H1 (cell line): ENCODE measurements at regions not wholly inside any gene's neighbourhood (a gene's known extent, or its start where the extent isn't known, plus 50 kb on each side); places are given as distances from the start of the nearest gene placed in this dataset.

ENCODE experiments used
- CTCF ChIA-PET: fragments of 300-600 bp; sonication (Branson Sonifier 250); formaldehyde crosslinking; loops from one replicate; lab custom pipeline; 2021; ENCODE audit not compliant: partially characterized antibody; lab: Charles Lee
- POLR2A ChIA-PET: fragments of 300-600 bp; sonication (Branson Sonifier 250); formaldehyde crosslinking; loops from one replicate; lab custom pipeline; 2021; ENCODE audit warnings: inconsistent platforms; ENCODE audit not compliant: partially characterized antibody; lab: Charles Lee
- DNase-seq, 2 experiments: peaks; one replicate each; pipeline versions ENCODE4 v3.0.0 to v3.0.0-alpha.2; 2010 to 2022; ENCODE audit warnings: low spot score in 2 of 2, low read depth in 1 of 2, mixed read lengths in 1 of 2
- FAIRE-seq: peaks from 2 replicates; lab custom pipeline; 2011; peaks lifted over from hg19 to GRCh38; lab: Jason Lieb, UNC
- H2AFZ ChIP-seq: 2 replicates; pipeline ENCODE4 v1.8.1; 2012; ENCODE audit warnings: low read length, inconsistent platforms
- H2AK5ac ChIP-seq: 2 replicates; pipeline ENCODE4 v1.6.1; 2013; ENCODE audit warnings: low read depth, low read length
- H2BK120ac ChIP-seq: replicated peaks from 2 replicates; pipeline ENCODE3; 2013; ENCODE audit warnings: low read depth, low read length, inconsistent platforms
- H2BK12ac ChIP-seq: 2 replicates; pipeline ENCODE4 v1.6.1; 2013; ENCODE audit warnings: low read depth, low read length
- H2BK15ac ChIP-seq: 2 replicates; pipeline ENCODE4 v1.6.1; 2013; ENCODE audit warnings: low read length
- H2BK20ac ChIP-seq: 2 replicates; pipeline ENCODE4 v1.6.1; 2013; ENCODE audit warnings: low read length
- H2BK5ac ChIP-seq: 2 replicates; pipeline ENCODE4 v1.6.1; 2013; ENCODE audit warnings: low read depth, low read length
- H3K14ac ChIP-seq: 2 replicates; pipeline ENCODE4 v1.6.1; 2013; ENCODE audit warnings: inconsistent platforms; ENCODE audit not compliant: insufficient read length
- H3K18ac ChIP-seq: 2 replicates; pipeline ENCODE4 v1.6.1; 2013; ENCODE audit warnings: low read length; ENCODE audit errors: extremely low read depth
- H3K23ac ChIP-seq: 2 replicates; pipeline ENCODE4 v1.6.1; 2013; ENCODE audit warnings: inconsistent platforms; ENCODE audit not compliant: insufficient read length
- H3K23me2 ChIP-seq: 2 replicates; pipeline ENCODE4 v1.6.1; 2013; ENCODE audit warnings: low read depth, low read length
- H3K27ac ChIP-seq: 2 replicates; pipeline ENCODE4 v1.6.1; 2011; ENCODE audit warnings: low read depth, low read length, inconsistent platforms
- H3K27me3 ChIP-seq, 4 experiments: replicated peaks in 1 of 4; 1 replicate in 1 of 4; 2 replicates in 3 of 4; pipeline versions ENCODE4 v1.6.1 to v1.8.1; 2011 to 2013; ENCODE audit warnings: low read length in 3 of 4, mild to moderate bottlenecking in 3 of 4, inconsistent platforms in 2 of 4, mixed read lengths in 2 of 4, moderate library complexity in 1 of 4; ENCODE audit not compliant: control insufficient read depth in 3 of 4, insufficient read depth in 3 of 4; ENCODE audit errors: extremely low read depth in 1 of 4
- H3K36me3 ChIP-seq, 4 experiments: 2 replicates each; pipeline versions ENCODE4 v1.6.1 to v1.8.1; 2011 to 2013; ENCODE audit warnings: mild to moderate bottlenecking in 4 of 4, low read length in 3 of 4, moderate library complexity in 2 of 4, control low read depth in 1 of 4, inconsistent platforms in 1 of 4; ENCODE audit not compliant: insufficient read depth in 4 of 4, control insufficient read depth in 2 of 4
- H3K4ac ChIP-seq: replicated peaks from 2 replicates; pipeline ENCODE3; 2013; ENCODE audit warnings: low read length, low read depth, mixed read lengths, inconsistent platforms; ENCODE audit not compliant: insufficient read length
- H3K4me1 ChIP-seq, 4 experiments: replicated peaks in 1 of 4; 1 replicate in 1 of 4; 2 replicates in 3 of 4; pipeline versions ENCODE4 v1.6.1 to v1.8.1; 2011 to 2013; ENCODE audit warnings: low read length in 3 of 4, inconsistent platforms in 2 of 4, mixed read lengths in 1 of 4; ENCODE audit not compliant: insufficient read depth in 4 of 4, control insufficient read depth in 3 of 4
- H3K4me2 ChIP-seq, 2 experiments: 2 replicates each; pipeline versions ENCODE4 v1.6.1 to v1.8.1; 2011 to 2013; ENCODE audit warnings: low read depth in 2 of 2, low read length in 2 of 2, control low read depth in 1 of 2, inconsistent platforms in 1 of 2, mild to moderate bottlenecking in 1 of 2; ENCODE audit not compliant: insufficient read depth in 1 of 2
- H3K4me3 ChIP-seq, 4 experiments: fragments of 200-600, 300-600 bp in 1 of 4; sonication (generic), shearing (Covaris generic), sonication (Bioruptor Twin) in 1 of 4; 2 replicates each; pipeline versions ENCODE4 v1.5.1 to v1.8.1; 2011 to 2016; ENCODE audit warnings: low read length in 4 of 4, low read depth in 3 of 4, control low read depth in 2 of 4, inconsistent platforms in 2 of 4, mild to moderate bottlenecking in 2 of 4, mixed read lengths in 1 of 4, moderate library complexity in 1 of 4; ENCODE audit not compliant: insufficient read depth in 2 of 4; ENCODE audit errors: extremely low read depth in 1 of 4
- H3K56ac ChIP-seq: replicated peaks from 2 replicates; pipeline ENCODE3; 2013; ENCODE audit warnings: low read depth, mild to moderate bottlenecking, mixed read lengths, low read length, inconsistent platforms; ENCODE audit not compliant: insufficient read length
- H3K79me1 ChIP-seq: 2 replicates; pipeline ENCODE4 v1.6.1; 2013; ENCODE audit warnings: low read depth, low read length, control low read depth
- H3K79me2 ChIP-seq, 2 experiments: 2 replicates each; pipeline versions ENCODE4 v1.6.1 to v1.8.1; 2012 to 2013; ENCODE audit warnings: low read length in 2 of 2, mild to moderate bottlenecking in 2 of 2, inconsistent platforms in 1 of 2; ENCODE audit not compliant: insufficient read depth in 2 of 2, control insufficient read depth in 1 of 2
- H3K9ac ChIP-seq, 4 experiments: replicated peaks in 1 of 4; 1 replicate in 1 of 4; 2 replicates in 3 of 4; pipeline versions ENCODE4 v1.6.1 to v1.8.1; 2011 to 2013; ENCODE audit warnings: low read depth in 3 of 4, low read length in 3 of 4, control low read depth in 2 of 4, mild to moderate bottlenecking in 2 of 4, moderate library complexity in 2 of 4, inconsistent platforms in 1 of 4; ENCODE audit errors: extremely low read depth in 1 of 4
- H3K9me3 ChIP-seq, 2 experiments: 2 replicates each; pipeline versions ENCODE4 v1.6.1 to v1.8.1; 2012 to 2013; ENCODE audit warnings: mild to moderate bottlenecking in 2 of 2, moderate library complexity in 2 of 2, control low read depth in 1 of 2, inconsistent platforms in 1 of 2, low read depth in 1 of 2, low read length in 1 of 2, mixed read lengths in 1 of 2; ENCODE audit not compliant: insufficient read depth in 2 of 2
- H4K20me1 ChIP-seq, 2 experiments: replicated peaks in 1 of 2; 2 replicates each; pipeline versions ENCODE3 to v1.8.1; 2011 to 2013; ENCODE audit warnings: inconsistent platforms in 2 of 2, low read length in 2 of 2, mild to moderate bottlenecking in 1 of 2; ENCODE audit not compliant: insufficient read depth in 2 of 2, control insufficient read depth in 1 of 2
- H4K5ac ChIP-seq: 2 replicates; pipeline ENCODE4 v1.6.1; 2013; ENCODE audit warnings: low read length, low read depth, mixed read lengths, inconsistent platforms; ENCODE audit not compliant: insufficient read length
- H4K8ac ChIP-seq: 2 replicates; pipeline ENCODE4 v1.8.0; 2013; ENCODE audit warnings: mild to moderate bottlenecking, moderate library complexity, low read length, inconsistent platforms; ENCODE audit not compliant: insufficient read depth; ENCODE audit errors: extremely low read depth
- H4K91ac ChIP-seq: replicated peaks from 2 replicates; pipeline ENCODE3; 2013; ENCODE audit warnings: low read length, mixed read lengths, inconsistent platforms; ENCODE audit not compliant: insufficient read length
- EP300 ChIP-seq, 2 experiments: IDR thresholded peaks; 1 replicate in 1 of 2; 2 replicates in 1 of 2; pipeline ENCODE4 v1.6.1; 2011 to 2012; ENCODE audit warnings: low read depth in 2 of 2, low read length in 2 of 2, mild to moderate bottlenecking in 2 of 2, borderline replicate concordance in 1 of 2, inconsistent platforms in 1 of 2, moderate library complexity in 1 of 2
- MAFK ChIP-seq: IDR thresholded peaks from 2 replicates; pipeline ENCODE4 v1.6.1; 2012; ENCODE audit warnings: low read depth, mild to moderate bottlenecking, improper control_type of control experiment, low read length
- ZNF274 ChIP-seq: IDR thresholded peaks from 2 replicates; pipeline ENCODE4 v1.7.0; 2012; ENCODE audit warnings: low read length, borderline replicate concordance; ENCODE audit errors: extremely low read depth
- WGBS, 2 experiments: shearing (Covaris generic) in 1 of 2; methylation state at CpG; one replicate each; pipeline versions ENCODE4 v1.1.6 to v1.1.7; 2013 to 2015; ENCODE audit warnings: low lambda C conversion rate in 2 of 2, mixed read lengths in 2 of 2, inconsistent platforms in 1 of 2, low coverage in 1 of 2, missing lambda C conversion rate in 1 of 2; ENCODE audit not compliant: insufficient replicate concordance in 2 of 2, insufficient coverage in 1 of 2, insufficient read length in 1 of 2; ENCODE audit errors: extremely low coverage in 1 of 2, missing lambda C conversion rate in 1 of 2; 5-methylcytosine and 5-hydroxymethylcytosine counted together

DNA sequence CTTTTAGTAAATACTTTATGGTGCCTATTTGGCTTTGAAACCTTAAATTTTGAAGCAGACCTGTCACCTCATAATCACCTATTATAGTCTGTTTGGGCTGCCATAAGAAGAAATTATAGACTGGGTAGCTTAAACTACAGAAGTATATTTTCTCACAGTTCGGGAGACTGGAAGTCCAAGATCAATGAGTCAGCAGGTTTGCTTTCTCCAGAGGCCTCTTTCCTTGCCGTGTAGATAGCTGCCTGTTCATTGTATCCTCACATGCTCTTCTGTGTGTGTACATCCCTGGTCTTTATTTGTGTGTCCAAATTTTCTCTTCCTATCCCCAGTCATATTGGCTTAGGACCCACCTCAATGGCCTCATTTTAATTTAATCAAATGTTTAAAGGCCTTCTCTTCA lies 518.2 kb downstream of the ADGRL2 start:
- Histone ChIP-seq H2AFZ (no peak overlapping the region; the same call in 1 of the 2 replicates), H3K18ac (no peak overlapping the region), H3K23ac (no peak overlapping the region), H2BK120ac (no peak overlapping the region), H3K9me3 (no peaks in the 10 kb centered on the region), H3K14ac (no peak overlapping the region), H3K23me2 (no peaks in the 10 kb centered on the region), H4K20me1 (no peaks in the 10 kb centered on the region), H3K36me3 (no peaks in the 10 kb centered on the region; a peak in 1 of 8 replicates), H3K4me1 (no peaks in the 10 kb centered on the region), H4K5ac (no peak overlapping the region), H2BK12ac (no peak overlapping the region), H3K79me1 (no peaks in the 10 kb centered on the region), H2BK5ac (no peak overlapping the region), H2BK20ac (no peak overlapping the region), H3K56ac (no peak overlapping the region), H2AK5ac (no peak overlapping the region), H3K4ac (no peak overlapping the region), H3K27ac (no peak overlapping the region), H3K27me3 (no peaks in the 10 kb centered on the region), H3K79me2 (no peaks in the 10 kb centered on the region), H3K9ac (no peak overlapping the region), H3K4me2 (no peak overlapping the region), H3K4me3 (no peak overlapping the region), H2BK15ac (no peak overlapping the region), H4K91ac (no peak overlapping the region), H4K8ac (no peak overlapping the region)
- ChIA-PET POLR2A (interaction anchor here (1.2 kb wide), 1 partner anchor 167 kb away, joined by 3 read pairs; no protein-coding TSS in a partner anchor), CTCF (no interaction called here)
- FAIRE-seq: no peak
- no peak for DNase-seq
- 85% methylated on average over 2 of the region's 2 CpGs; no CpG with 5 or more reads in 1 of the 2 experiments for WGBS, 2 experiments
- TF ChIP-seq MAFK: 0 out of 2 replicates have a peak, but pooled peaks have one; percentile 28
- no peak for TF ChIP-seq ZNF274
- no peak for TF ChIP-seq EP300 (IDR thresholded peaks at IDR 0.05; ENCODE audit: borderline replicate concordance in 1 of 2, low read depth in 2 of 2, low read length in 2 of 2)
